GM12891 (cell line): ENCODE measurements at regions not wholly inside any gene's neighbourhood (a gene's known extent, or its start where the extent isn't known, plus 50 kb on each side); places are given as distances from the start of the nearest gene placed in this dataset.

Source experiments
- POLR2A ChIP-seq: IDR thresholded peaks from 2 replicates; pipeline ENCODE4 v1.6.1; 2011; ENCODE audit warnings: low read depth, low read length, control low read depth
- POU2F2 ChIP-seq: IDR thresholded peaks from 2 replicates; pipeline ENCODE4 v1.6.1; 2011; ENCODE audit warnings: low read depth, mild to moderate bottlenecking, control low read depth, low read length, moderate library complexity
- TAF1 ChIP-seq: IDR thresholded peaks from 2 replicates; pipeline ENCODE4 v1.6.1; 2011; ENCODE audit warnings: low read depth, low read length, control low read depth

- TF ChIP-seq POLR2A (no peak), TAF1 (no peak), POU2F2 (no peak)
These were observed 162.9 kb upstream of the RORB start for GRCh38 chr9:74334271-74334670.
